GM20000 (cell line): ENCODE measurements at regions not wholly inside any gene's neighbourhood (a gene's known extent, or its start where the extent isn't known, plus 50 kb on each side); places are given as distances from the start of the nearest gene placed in this dataset.

Experiments
- DNase-seq: peaks from one replicate; pipeline ENCODE4 v3.0.0; 2012; ENCODE audit warnings: low spot score
- CTCF ChIP-seq: IDR thresholded peaks from 2 replicates; pipeline ENCODE4 v1.5.1; 2012; ENCODE audit warnings: mild to moderate bottlenecking, control low read depth; ENCODE audit errors: extremely low read depth, missing control alignments

- no peak for TF ChIP-seq CTCF
- no peak for DNase-seq
Measured at GRCh38 chr13:24623149-24623665, 57.0 kb upstream of the ATP12A start.

GRCh38 chr13:24624363-24624762, 55.8 kb upstream of the ATP12A start:
- no peak for DNase-seq
- no peak for TF ChIP-seq CTCF

- no peak for TF ChIP-seq CTCF
- no peak for DNase-seq
Measured at GRCh38 chr13:24624801-24625231, 55.4 kb upstream of the ATP12A start.

- no peak for TF ChIP-seq CTCF
Measured at GRCh38 chr13:24625331-24625731, 54.9 kb upstream of the ATP12A start.

GRCh38 chr13:24625870-24626849, 54.0 kb upstream of the ATP12A start:
- peak; percentile 74 for DNase-seq

More at GRCh38 chr13:24625331-24625731, 54.9 kb upstream of the ATP12A start:
- peak; percentile 79 for DNase-seq

GRCh38 chr13:24627090-24627714, 53.0 kb upstream of the ATP12A start:
- TF ChIP-seq CTCF: peak; percentile 35
- no peak for DNase-seq

More at GRCh38 chr13:24625870-24626849, 54.0 kb upstream of the ATP12A start:
- TF ChIP-seq CTCF: no peak

- no peak for TF ChIP-seq CTCF
- no peak for DNase-seq
Measured at GRCh38 chr13:24627946-24628345, 52.3 kb upstream of the ATP12A start.
